ENCODE measurements at regions not wholly inside any gene's neighbourhood (a gene's known extent, or its start where the extent isn't known, plus 50 kb on each side); places are given as distances from the start of the nearest gene placed in this dataset.

DNA sequence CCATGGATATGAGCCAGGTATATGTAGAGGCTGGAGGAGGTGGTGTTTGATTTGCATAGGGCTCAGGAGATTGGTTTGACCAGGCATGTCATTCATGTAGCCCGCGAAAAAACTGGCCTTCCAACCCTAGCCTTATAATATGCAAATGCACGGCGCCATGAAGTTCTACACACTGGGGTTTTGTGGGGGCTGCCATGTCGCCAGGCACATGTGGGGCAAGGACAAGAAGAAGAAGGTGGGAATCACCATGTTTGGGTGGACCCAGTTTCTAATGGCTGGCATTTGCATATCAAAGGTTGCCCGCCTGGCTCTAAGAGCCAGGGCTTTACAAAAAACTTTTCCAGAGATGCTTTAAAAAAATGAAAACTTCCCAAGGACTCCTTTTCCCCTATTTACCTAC lies 1251.0 kb downstream of the PCDH18 start:
- CTCF ChIA-PET = no interaction called here
- SMC1A ChIA-PET (ENCODE audit: uncharacterized antibody, unreplicated experiment) = interaction anchor here (1.6 kb wide), 1 partner anchor 9 kb away, joined by 3 read pairs; no protein-coding TSS in a partner anchor
- no peaks in the 10 kb centered on the region for H3K36me3 ChIP-seq (ENCODE audit: control insufficient read depth in 2 of 2, insufficient read depth in 2 of 2, low read length in 1 of 2)
- intact Hi-C loops (cut with micrococcal nuclease; ENCODE audit: unreplicated experiment) (no loop called here), in situ Hi-C loops (cut with MboI) (no loop called here)
- H3K4me3 ChIP-seq = no peak overlapping the region
- ATAC-seq (no peak), DNase-seq (ENCODE audit: low read depth, low spot score) (no peak), FAIRE-seq (no peak)
- no peaks in the 10 kb centered on the region for H3K27me3 ChIP-seq (replicated peaks in 1 of 2; ENCODE audit: control insufficient read depth in 2 of 2, insufficient read depth in 2 of 2, low read length in 1 of 2)
- no TSS peak for BruUV-seq (replicated peaks)
- no peaks in the 10 kb centered on the region for H4K20me1 ChIP-seq (ENCODE audit: control insufficient read depth, insufficient read depth)
- POLR2A ChIA-PET = no interaction called here
- H3K27ac ChIP-seq (ENCODE audit: control insufficient read depth, insufficient read depth) = no peak overlapping the region
- RAD21 ChIA-PET (ENCODE audit: unreplicated experiment) = no interaction called here
- no peak overlapping the region for H3K4me2 ChIP-seq (ENCODE audit: control insufficient read depth, insufficient read depth)
- no peak overlapping the region for H2AFZ ChIP-seq (ENCODE audit: control insufficient read depth, low read depth, low read length)
- H3K4me1 ChIP-seq (ENCODE audit: control insufficient read depth, insufficient read depth, low read length) = no peaks in the 10 kb centered on the region
- H3K79me2 ChIP-seq (ENCODE audit: control insufficient read depth, insufficient read depth, low read length) = no peaks in the 10 kb centered on the region
- no peaks in the 10 kb centered on the region for H3K9me3 ChIP-seq (replicated peaks; ENCODE audit: control insufficient read depth, insufficient read depth, low read length)
- no peak for TF ChIP-seq SP1 (IDR thresholded peaks at IDR 0.05; ENCODE audit: low read depth, low read length)
- no peak for TF ChIP-seq POLR2AphosphoS5 (IDR thresholded peaks at IDR 0.05; ENCODE audit: low read length)
- no peak for TF ChIP-seq SIN3A (IDR thresholded peaks at IDR 0.05; ENCODE audit: low read depth, low read length)
- TF ChIP-seq, protein P1, sequence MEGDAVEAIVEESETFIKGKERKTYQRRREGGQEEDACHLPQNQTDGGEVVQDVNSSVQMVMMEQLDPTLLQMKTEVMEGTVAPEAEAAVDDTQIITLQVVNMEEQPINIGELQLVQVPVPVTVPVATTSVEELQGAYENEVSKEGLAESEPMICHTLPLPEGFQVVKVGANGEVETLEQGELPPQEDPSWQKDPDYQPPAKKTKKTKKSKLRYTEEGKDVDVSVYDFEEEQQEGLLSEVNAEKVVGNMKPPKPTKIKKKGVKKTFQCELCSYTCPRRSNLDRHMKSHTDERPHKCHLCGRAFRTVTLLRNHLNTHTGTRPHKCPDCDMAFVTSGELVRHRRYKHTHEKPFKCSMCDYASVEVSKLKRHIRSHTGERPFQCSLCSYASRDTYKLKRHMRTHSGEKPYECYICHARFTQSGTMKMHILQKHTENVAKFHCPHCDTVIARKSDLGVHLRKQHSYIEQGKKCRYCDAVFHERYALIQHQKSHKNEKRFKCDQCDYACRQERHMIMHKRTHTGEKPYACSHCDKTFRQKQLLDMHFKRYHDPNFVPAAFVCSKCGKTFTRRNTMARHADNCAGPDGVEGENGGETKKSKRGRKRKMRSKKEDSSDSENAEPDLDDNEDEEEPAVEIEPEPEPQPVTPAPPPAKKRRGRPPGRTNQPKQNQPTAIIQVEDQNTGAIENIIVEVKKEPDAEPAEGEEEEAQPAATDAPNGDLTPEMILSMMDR (IDR thresholded peaks at IDR 0.05 in 2 of 3, conservative IDR thresholded peaks at IDR 0.05 in 1 of 3; ENCODE audit: control insufficient read depth in 2 of 3, extremely low read depth in 1 of 3, insufficient read depth in 1 of 3, low read depth in 3 of 3, low read length in 3 of 3) = no peak
- TF ChIP-seq, protein P2, sequence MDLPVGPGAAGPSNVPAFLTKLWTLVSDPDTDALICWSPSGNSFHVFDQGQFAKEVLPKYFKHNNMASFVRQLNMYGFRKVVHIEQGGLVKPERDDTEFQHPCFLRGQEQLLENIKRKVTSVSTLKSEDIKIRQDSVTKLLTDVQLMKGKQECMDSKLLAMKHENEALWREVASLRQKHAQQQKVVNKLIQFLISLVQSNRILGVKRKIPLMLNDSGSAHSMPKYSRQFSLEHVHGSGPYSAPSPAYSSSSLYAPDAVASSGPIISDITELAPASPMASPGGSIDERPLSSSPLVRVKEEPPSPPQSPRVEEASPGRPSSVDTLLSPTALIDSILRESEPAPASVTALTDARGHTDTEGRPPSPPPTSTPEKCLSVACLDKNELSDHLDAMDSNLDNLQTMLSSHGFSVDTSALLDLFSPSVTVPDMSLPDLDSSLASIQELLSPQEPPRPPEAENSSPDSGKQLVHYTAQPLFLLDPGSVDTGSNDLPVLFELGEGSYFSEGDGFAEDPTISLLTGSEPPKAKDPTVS (IDR thresholded peaks at IDR 0.05; ENCODE audit: low read depth, low read length) = no peak
- no peak for TF ChIP-seq NBN (IDR thresholded peaks at IDR 0.05)
- no peak for TF ChIP-seq SRF (IDR thresholded peaks at IDR 0.05; ENCODE audit: low read depth in 2 of 2, low read length in 2 of 2)
- TF ChIP-seq MEF2B (IDR thresholded peaks at IDR 0.05; ENCODE audit: partially characterized antibody, poor library complexity, severe bottlenecking) = no peak
- TF ChIP-seq TCF12 (IDR thresholded peaks at IDR 0.05; ENCODE audit: low read depth, low read length) = no peak
- no peak for TF ChIP-seq SIX5 (IDR thresholded peaks at IDR 0.05; ENCODE audit: low read depth, low read length, severe bottlenecking)
- no peak for TF ChIP-seq PAX8 (IDR thresholded peaks at IDR 0.05)
- TF ChIP-seq RCOR1 (conservative IDR thresholded peaks at IDR 0.05; ENCODE audit: low read depth, low read length) = no peak
- no peak for TF ChIP-seq NFYB (IDR thresholded peaks at IDR 0.05; ENCODE audit: insufficient read depth, low read depth, low read length)
- TF ChIP-seq ZZZ3 (IDR thresholded peaks at IDR 0.05; ENCODE audit: control insufficient read depth, insufficient read length, low read depth) = no peak
- WGBS (ENCODE audit: insufficient coverage, insufficient replicate concordance, low lambda C conversion rate, missing lambda C conversion rate) = 19% methylated on average over 6 of the region's 6 CpGs
- no peak overlapping the region for H3K9ac ChIP-seq (ENCODE audit: control insufficient read depth, insufficient read depth, low read length)
